ENCODE measurements at regions not wholly inside any gene's neighbourhood (a gene's known extent, or its start where the extent isn't known, plus 50 kb on each side); places are given as distances from the start of the nearest gene placed in this dataset.

- no peak for TF ChIP-seq TSHZ2 (CRISPR knock-in tag; IDR thresholded peaks at IDR 0.05)
- TF ChIP-seq CREB5 (CRISPR knock-in tag; IDR thresholded peaks at IDR 0.05; ENCODE audit: low read depth): no peak
- TF ChIP-seq TCF4 (CRISPR knock-in tag; IDR thresholded peaks at IDR 0.05; ENCODE audit: borderline replicate concordance): no peak
- no peak for TF ChIP-seq CSRNP3 (CRISPR knock-in tag; IDR thresholded peaks at IDR 0.05)
- no peak for TF ChIP-seq RARB (CRISPR knock-in tag; IDR thresholded peaks at IDR 0.05)
- TF ChIP-seq ZFP3 (CRISPR knock-in tag; IDR thresholded peaks at IDR 0.05): no peak
- no peak for TF ChIP-seq ESRRG (CRISPR knock-in tag; IDR thresholded peaks at IDR 0.05)
- TF ChIP-seq ARNTL (CRISPR knock-in tag; IDR thresholded peaks at IDR 0.05; ENCODE audit: borderline replicate concordance, low read depth): no peak
- TF ChIP-seq GLIS3 (CRISPR knock-in tag; IDR thresholded peaks at IDR 0.05): no peak
- TF ChIP-seq PPARA (CRISPR knock-in tag; IDR thresholded peaks at IDR 0.05; ENCODE audit: borderline replicate concordance): no peak
- no peak for TF ChIP-seq CSDC2 (CRISPR knock-in tag; IDR thresholded peaks at IDR 0.05)
- no peak for TF ChIP-seq OSR1 (CRISPR knock-in tag; IDR thresholded peaks at IDR 0.05)
- no peak for TF ChIP-seq ZFP30 (CRISPR knock-in tag; IDR thresholded peaks at IDR 0.05)
- TF ChIP-seq ZNF70 (CRISPR knock-in tag; IDR thresholded peaks at IDR 0.05): no peak
- ATAC-seq: no peak
Measured at GRCh38 chr4:112778520-112778919, 141.6 kb downstream of the LARP7 start.

GRCh38 chr4:112793033-112793432 is 156.1 kb downstream of the LARP7 start:
- no peak for ATAC-seq
- TF ChIP-seq CSRNP3 (CRISPR knock-in tag; IDR thresholded peaks at IDR 0.05) (no peak), RARB (CRISPR knock-in tag; IDR thresholded peaks at IDR 0.05) (no peak), ZFP3 (CRISPR knock-in tag; IDR thresholded peaks at IDR 0.05) (no peak), TCF4 (CRISPR knock-in tag; IDR thresholded peaks at IDR 0.05; ENCODE audit: borderline replicate concordance) (no peak), OSR1 (CRISPR knock-in tag; IDR thresholded peaks at IDR 0.05) (no peak), ZNF8 (CRISPR knock-in tag; IDR thresholded peaks at IDR 0.05) (no peak), ESRRG (CRISPR knock-in tag; IDR thresholded peaks at IDR 0.05) (no peak), ZFP30 (CRISPR knock-in tag; IDR thresholded peaks at IDR 0.05) (no peak), TSHZ2 (CRISPR knock-in tag; IDR thresholded peaks at IDR 0.05) (no peak), CREB5 (CRISPR knock-in tag; IDR thresholded peaks at IDR 0.05; ENCODE audit: low read depth) (no peak), PATZ1 (CRISPR knock-in tag; IDR thresholded peaks at IDR 0.05; ENCODE audit: borderline replicate concordance) (no peak), ZNF565 (CRISPR knock-in tag; conservative IDR thresholded peaks at IDR 0.05; ENCODE audit: low read depth) (no peak), ISL1 (CRISPR knock-in tag; IDR thresholded peaks at IDR 0.05) (no peak), SNAI2 (CRISPR knock-in tag; IDR thresholded peaks at IDR 0.05) (no peak), ARNTL (CRISPR knock-in tag; IDR thresholded peaks at IDR 0.05; ENCODE audit: borderline replicate concordance, low read depth) (no peak), TOX (CRISPR knock-in tag; IDR thresholded peaks at IDR 0.05; ENCODE audit: borderline replicate concordance) (no peak), CSDC2 (CRISPR knock-in tag; IDR thresholded peaks at IDR 0.05) (no peak), ZC3H10 (CRISPR knock-in tag; IDR thresholded peaks at IDR 0.05) (no peak), BACH2 (CRISPR knock-in tag; IDR thresholded peaks at IDR 0.05; ENCODE audit: borderline replicate concordance) (no peak), POU6F1 (CRISPR knock-in tag; IDR thresholded peaks at IDR 0.05; ENCODE audit: borderline replicate concordance, low read depth) (no peak)
